SK-N-SH (cell line): ENCODE measurements at regions not wholly inside any gene's neighbourhood (a gene's known extent, or its start where the extent isn't known, plus 50 kb on each side); places are given as distances from the start of the nearest gene placed in this dataset.

Experiments
- CTCF ChIA-PET: fragments of 300-600, 350-600 bp; formaldehyde crosslinking; extraction: SDS; loops from one replicate; lab custom pipeline; 2021; lab: Yijun Ruan, JAX
- POLR2A ChIA-PET: fragments of 350-600 bp; sonication (Branson Sonifier 250); formaldehyde crosslinking; extraction: SDS; loops from one replicate; lab custom pipeline; 2020; ENCODE audit warnings: antibody characterized with exemption, inconsistent platforms; lab: Yijun Ruan, JAX
- DNase-seq: peaks from one replicate; pipeline ENCODE4 v3.0.0; 2012
- H2AFZ ChIP-seq: fragments of 200-600 bp; sonication (generic); 2 replicates; pipeline ENCODE4 v1.8.1; 2016; ENCODE audit warnings: antibody characterized with exemption, mild to moderate bottlenecking, low read depth
- H3F3A ChIP-seq: fragments of 200-600 bp; sonication (generic); replicated peaks from 2 replicates; pipeline ENCODE3; 2016; ENCODE audit warnings: antibody characterized with exemption, mild to moderate bottlenecking; ENCODE audit not compliant: insufficient read depth
- H3K27ac ChIP-seq, 2 experiments: fragments of 200-500 bp in 1 of 2; fragments of 200-600 bp in 1 of 2; sonication (Bioruptor generic) in 1 of 2; sonication (generic), shearing (Covaris generic) in 1 of 2; 2 replicates each; pipeline versions ENCODE4 v1.5.1 to v1.6.1; 2014 to 2016; ENCODE audit warnings: low read depth in 2 of 2, inconsistent platforms in 1 of 2, low read length in 1 of 2, mild to moderate bottlenecking in 1 of 2, mixed read lengths in 1 of 2
- H3K27me3 ChIP-seq: fragments of 200-600 bp; sonication (generic), shearing (Covaris generic); 2 replicates; pipeline ENCODE4 v1.6.1; 2016; ENCODE audit warnings: mixed run types; ENCODE audit not compliant: insufficient read depth
- H3K36me3 ChIP-seq, 2 experiments: fragments of 200-500 bp in 1 of 2; fragments of 200-600 bp in 1 of 2; sonication (Bioruptor generic) in 1 of 2; sonication (generic) in 1 of 2; replicated peaks in 1 of 2; 2 replicates each; pipeline versions ENCODE3 to v1.5.1; 2014 to 2016; ENCODE audit warnings: low read length in 1 of 2, mild to moderate bottlenecking in 1 of 2; ENCODE audit not compliant: insufficient read depth in 2 of 2, control insufficient read depth in 1 of 2
- H3K4me1 ChIP-seq, 2 experiments: fragments of 200-500 bp in 1 of 2; fragments of 200-600 bp in 1 of 2; sonication (Bioruptor generic) in 1 of 2; sonication (generic), shearing (Covaris generic) in 1 of 2; 2 replicates each; pipeline versions ENCODE4 v1.5.1 to v1.6.1; 2014 to 2016; ENCODE audit warnings: low read depth in 1 of 2, low read length in 1 of 2, mixed run types in 1 of 2; ENCODE audit not compliant: insufficient read depth in 2 of 2, control insufficient read depth in 1 of 2
- H3K4me2 ChIP-seq: fragments of 200-600 bp; sonication (generic), shearing (Covaris generic); 2 replicates; pipeline ENCODE4 v1.6.1; 2017; ENCODE audit warnings: mixed run types
- H3K4me3 ChIP-seq, 2 experiments: fragments of 200-500 bp in 1 of 2; fragments of 200-600 bp in 1 of 2; sonication (Bioruptor generic) in 1 of 2; sonication (generic), shearing (Covaris generic) in 1 of 2; 2 replicates each; pipeline versions ENCODE4 v1.5.1 to v1.8.1; 2014 to 2016; ENCODE audit warnings: low read depth in 2 of 2, inconsistent platforms in 1 of 2, low read length in 1 of 2, mild to moderate bottlenecking in 1 of 2, mixed read lengths in 1 of 2, moderate library complexity in 1 of 2
- H3K79me2 ChIP-seq: fragments of 200-600 bp; sonication (generic); 2 replicates; pipeline ENCODE4 v1.8.1; 2017; ENCODE audit warnings: mild to moderate bottlenecking; ENCODE audit not compliant: insufficient read depth
- H3K9ac ChIP-seq: fragments of 200-600 bp; sonication (generic); 2 replicates; pipeline ENCODE4 v1.6.1; 2017; ENCODE audit warnings: mixed run types
- H3K9me2 ChIP-seq: fragments of 200-600 bp; sonication (generic); 2 replicates; pipeline ENCODE4 v1.6.1; 2017; ENCODE audit warnings: mixed run types
- H3K9me3 ChIP-seq: fragments of 200-600 bp; sonication (generic); 2 replicates; pipeline ENCODE4 v1.6.1; 2017; ENCODE audit warnings: mixed run types, mild to moderate bottlenecking, moderate library complexity
- H4K20me1 ChIP-seq: fragments of 200-600 bp; sonication (generic); 2 replicates; pipeline ENCODE4 v1.6.1; 2017; ENCODE audit warnings: mild to moderate bottlenecking, mixed run types; ENCODE audit not compliant: insufficient read depth
- CHD2 ChIP-seq: fragments of 150-350 bp; IDR thresholded peaks from 2 replicates; pipeline ENCODE4 v1.6.1; 2018; ENCODE audit warnings: low read length; ENCODE audit not compliant: partially characterized antibody
- FOXJ3 ChIP-seq: sonication (generic); formaldehyde crosslinking; IDR thresholded peaks from 2 replicates; pipeline ENCODE4 v1.5.1; 2020; ENCODE audit warnings: mild to moderate bottlenecking, missing genetic modification reagents
- GABPA ChIP-seq: IDR thresholded peaks from 2 replicates; pipeline ENCODE4 v1.4.0; 2012; ENCODE audit warnings: low read depth, mild to moderate bottlenecking
- MXI1 ChIP-seq: IDR thresholded peaks from 2 replicates; pipeline ENCODE4 v1.6.1; 2012; ENCODE audit warnings: mild to moderate bottlenecking, low read depth, low read length, improper control_type of control experiment
- NFIC ChIP-seq: IDR thresholded peaks from 2 replicates; pipeline ENCODE4 v1.4.0; 2012; ENCODE audit warnings: borderline replicate concordance
- RAD21 ChIP-seq: IDR thresholded peaks from 2 replicates; pipeline ENCODE4 v1.6.1; 2012; ENCODE audit warnings: mild to moderate bottlenecking, low read length
- RCOR1 ChIP-seq: fragments of 150-350 bp; IDR thresholded peaks from 2 replicates; pipeline ENCODE4 v1.6.1; 2017; ENCODE audit warnings: antibody characterized with exemption, low read length
- SMC3 ChIP-seq: IDR thresholded peaks from 2 replicates; pipeline ENCODE4 v1.6.1; 2012; ENCODE audit warnings: low read depth, low read length, improper control_type of control experiment
- USF2 ChIP-seq: fragments of 150-350 bp; IDR thresholded peaks from 2 replicates; pipeline ENCODE4 v1.6.1; 2017; ENCODE audit warnings: antibody characterized with exemption, low read length, low read depth, borderline replicate concordance
- WGBS: methylation state at CpG from one replicate; pipeline ENCODE4 v1.1.6; 2017; ENCODE audit warnings: low lambda C conversion rate; 5-methylcytosine and 5-hydroxymethylcytosine counted together
- TF ChIP-seq, protein P1 (sequence below): IDR thresholded peaks from 2 replicates; pipeline ENCODE4 v1.4.0; 2012; ENCODE audit warnings: low read depth, borderline replicate concordance

DNA sequence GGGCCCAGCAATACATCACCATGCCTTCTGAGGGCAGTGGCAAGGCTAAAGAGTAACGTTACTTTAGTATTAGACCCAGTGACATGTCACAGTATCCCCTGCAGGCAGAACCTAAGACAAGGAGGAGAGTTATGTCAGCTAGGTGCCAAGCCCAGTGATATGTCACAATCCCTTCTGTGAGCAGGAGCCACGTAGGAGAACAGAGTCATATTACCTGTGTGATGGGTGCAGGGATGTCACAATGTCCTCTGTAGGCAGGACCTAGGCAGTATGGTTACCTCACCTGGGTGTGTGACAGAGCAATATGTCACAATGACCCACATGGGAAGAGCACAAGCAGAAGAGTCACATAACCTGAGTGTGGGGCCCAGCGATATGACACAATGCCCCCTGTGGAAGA is 121.8 kb downstream of the ZNF675 start (continued):
- no peak for TF ChIP-seq RAD21
- TF ChIP-seq, all 33 proteins: peak for 0

- no peak overlapping the region for H3K9ac ChIP-seq
- no peak overlapping the region for H3K4me3 ChIP-seq
- ChIA-PET CTCF (no interaction called here), POLR2A (no interaction called here)
- H3K9me3 ChIP-seq, result no peaks in the 10 kb centered on the region
- no peaks in the 10 kb centered on the region for H3K9me2 ChIP-seq
- no peak overlapping the region for H3K4me2 ChIP-seq
- WGBS, result 0% methylated on average over 1 of the region's 1 CpG
- no peaks in the 10 kb centered on the region for H3K27me3 ChIP-seq
- no peaks in the 10 kb centered on the region for H3F3A ChIP-seq
- no peaks in the 10 kb centered on the region for H3K79me2 ChIP-seq
- H3K27ac ChIP-seq, result no peak overlapping the region
- H4K20me1 ChIP-seq, result no peaks in the 10 kb centered on the region
- no peaks in the 10 kb centered on the region for H3K36me3 ChIP-seq
- no peak for DNase-seq
- TF ChIP-seq FOXJ3 (CRISPR knock-in tag), result no peak
- no peak for TF ChIP-seq USF2
- no peak for TF ChIP-seq CHD2
- TF ChIP-seq, protein P1, sequence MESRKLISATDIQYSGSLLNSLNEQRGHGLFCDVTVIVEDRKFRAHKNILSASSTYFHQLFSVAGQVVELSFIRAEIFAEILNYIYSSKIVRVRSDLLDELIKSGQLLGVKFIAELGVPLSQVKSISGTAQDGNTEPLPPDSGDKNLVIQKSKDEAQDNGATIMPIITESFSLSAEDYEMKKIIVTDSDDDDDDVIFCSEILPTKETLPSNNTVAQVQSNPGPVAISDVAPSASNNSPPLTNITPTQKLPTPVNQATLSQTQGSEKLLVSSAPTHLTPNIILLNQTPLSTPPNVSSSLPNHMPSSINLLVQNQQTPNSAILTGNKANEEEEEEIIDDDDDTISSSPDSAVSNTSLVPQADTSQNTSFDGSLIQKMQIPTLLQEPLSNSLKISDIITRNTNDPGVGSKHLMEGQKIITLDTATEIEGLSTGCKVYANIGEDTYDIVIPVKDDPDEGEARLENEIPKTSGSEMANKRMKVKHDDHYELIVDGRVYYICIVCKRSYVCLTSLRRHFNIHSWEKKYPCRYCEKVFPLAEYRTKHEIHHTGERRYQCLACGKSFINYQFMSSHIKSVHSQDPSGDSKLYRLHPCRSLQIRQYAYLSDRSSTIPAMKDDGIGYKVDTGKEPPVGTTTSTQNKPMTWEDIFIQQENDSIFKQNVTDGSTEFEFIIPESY, result no peak
- TF ChIP-seq NFIC, result no peak
- TF ChIP-seq RCOR1, result no peak
- TF ChIP-seq GABPA, result no peak
- H2AFZ ChIP-seq, result no peak overlapping the region
- H3K4me1 ChIP-seq, result no peaks in the 10 kb centered on the region
Measured at GRCh38 chr19:23563326-23563725, 123.7 kb downstream of the ZNF675 start.

- 46% methylated on average over 2 of the region's 2 CpGs for WGBS
- ChIA-PET CTCF (no interaction called here), POLR2A (no interaction called here)
- Histone ChIP-seq H3K79me2 (no peaks in the 10 kb centered on the region), H3K4me3 (no peak overlapping the region), H2AFZ (no peak overlapping the region), H3K9me2 (no peaks in the 10 kb centered on the region), H3K9ac (no peak overlapping the region), H3K4me1 (no peaks in the 10 kb centered on the region), H3K27ac (no peak overlapping the region), H3F3A (no peaks in the 10 kb centered on the region), H3K4me2 (no peak overlapping the region), H4K20me1 (no peaks in the 10 kb centered on the region), H3K9me3 (no peaks in the 10 kb centered on the region), H3K36me3 (no peaks in the 10 kb centered on the region), H3K27me3 (no peaks in the 10 kb centered on the region)
- TF ChIP-seq, protein P1, result no peak
- TF ChIP-seq SMC3 (no peak), MXI1 (no peak)
- no peak for DNase-seq
Measured at GRCh38 chr19:23561341-23561740, 125.7 kb downstream of the ZNF675 start.
